K562 (cell line): ENCODE measurements at regions not wholly inside any gene's neighbourhood (a gene's known extent, or its start where the extent isn't known, plus 50 kb on each side); places are given as distances from the start of the nearest gene placed in this dataset.
A peak's percentile ranks its signal among the peaks of the same experiment; 100 is the strongest.

Experiments used
- ATAC-seq: fragments of 200-7000 bp; cut with Tn5 transposase; 3 replicates; pipeline ENCODE4 v1.9.1; 2020; ENCODE audit warnings: moderate library complexity
- BruUV-seq: library from RNA; stranded (reverse); fragments of 400-500 nt; replicated peaks from 2 replicates; lab custom pipeline; 2021; lab: Mats Ljungman, UMichigan
- CTCF ChIA-PET: fragments of 300-600 bp; formaldehyde crosslinking; extraction: SDS; loops from one replicate; lab custom pipeline; 2021; ENCODE audit warnings: low intra/inter-chr PET ratio; lab: Yijun Ruan, JAX
- POLR2A ChIA-PET: fragments of 300-600, 350-650 bp; sonication (Branson Sonifier 250); formaldehyde crosslinking; extraction: SDS; loops from one replicate; lab custom pipeline; 2021; ENCODE audit warnings: antibody characterized with exemption, inconsistent platforms; lab: Yijun Ruan, JAX
- DNase-seq, 4 experiments: peaks; one replicate each; pipeline versions ENCODE4 v3.0.0 to v3.0.0-alpha.2; 2011 to 2018; ENCODE audit warnings: low spot score in 3 of 4, mixed read lengths in 3 of 4; ENCODE audit errors: extremely low read depth in 1 of 4
- FAIRE-seq: peaks from 2 replicates; lab custom pipeline; 2011; peaks lifted over from hg19 to GRCh38; lab: Jason Lieb, UNC
- H2AFZ ChIP-seq: 2 replicates; pipeline ENCODE4 v1.6.0; 2011; ENCODE audit warnings: low read depth, low read length, control low read depth, inconsistent platforms
- H3K27ac ChIP-seq: fragments of 200-600 bp; 3 replicates; pipeline ENCODE4 v1.8.0; 2011; ENCODE audit warnings: low read depth, mild to moderate bottlenecking, control low read depth, inconsistent platforms, low read length, moderate library complexity, mixed read lengths; ENCODE audit errors: extremely low read depth
- H3K27me3 ChIP-seq, 2 experiments: fragments of 300-600 bp in 1 of 2; 2 replicates in 1 of 2; 3 replicates in 1 of 2; pipeline versions ENCODE4 v1.6.0 to v1.8.0; 2011; ENCODE audit warnings: inconsistent platforms in 2 of 2, low read length in 2 of 2, mild to moderate bottlenecking in 1 of 2, mixed read lengths in 1 of 2, moderate library complexity in 1 of 2; ENCODE audit not compliant: control insufficient read depth in 2 of 2, insufficient read depth in 2 of 2
- H3K36me3 ChIP-seq: fragments of 300-600 bp; 3 replicates; pipeline ENCODE4 v1.8.0; 2011; ENCODE audit warnings: mild to moderate bottlenecking, low read length, inconsistent platforms; ENCODE audit not compliant: control insufficient read depth, insufficient read depth
- H3K4me1 ChIP-seq, 2 experiments: fragments of 200-600 bp in 1 of 2; replicated peaks in 1 of 2; 2 replicates in 1 of 2; 3 replicates in 1 of 2; pipeline versions ENCODE4 v1.5.1 to v1.8.0; 2011; ENCODE audit warnings: inconsistent platforms in 2 of 2, low read length in 2 of 2, mild to moderate bottlenecking in 1 of 2, mixed read lengths in 1 of 2, moderate library complexity in 1 of 2; ENCODE audit not compliant: control insufficient read depth in 2 of 2, insufficient read depth in 2 of 2
- H3K4me2 ChIP-seq: 2 replicates; pipeline ENCODE4 v1.6.1; 2011; ENCODE audit warnings: low read length, control low read depth, inconsistent platforms, mixed read lengths; ENCODE audit not compliant: insufficient read depth
- H3K4me3 ChIP-seq: fragments of 200-600 bp; sonication (generic), shearing (Covaris generic); 2 replicates; pipeline ENCODE4 v1.5.1; 2016; ENCODE audit warnings: control low read depth, inconsistent platforms
- H3K79me2 ChIP-seq: fragments of 200-600 bp; 3 replicates; pipeline ENCODE4 v1.8.0; 2011; ENCODE audit warnings: low read length, inconsistent platforms; ENCODE audit not compliant: control insufficient read depth, insufficient read depth
- H3K9ac ChIP-seq, 2 experiments: 2 replicates each; pipeline versions ENCODE4 v1.6.0 to v1.6.1; 2011; ENCODE audit warnings: low read depth in 2 of 2, low read length in 2 of 2, control low read depth in 1 of 2, inconsistent platforms in 1 of 2, mild to moderate bottlenecking in 1 of 2, mixed read lengths in 1 of 2; ENCODE audit not compliant: insufficient read depth in 1 of 2
- H3K9me1 ChIP-seq: one replicate; pipeline ENCODE4 v1.6.0; 2011; ENCODE audit warnings: inconsistent platforms, mild to moderate bottlenecking, low read length, moderate library complexity; ENCODE audit not compliant: control insufficient read depth, insufficient read depth
- H3K9me3 ChIP-seq: replicated peaks from 2 replicates; pipeline ENCODE4 v1.5.1; 2011; ENCODE audit warnings: low read depth, low read length, inconsistent platforms; ENCODE audit not compliant: control insufficient read depth, insufficient read depth
- H4K20me1 ChIP-seq: replicated peaks from 2 replicates; pipeline ENCODE4 v1.6.1; 2011; ENCODE audit warnings: low read length, inconsistent platforms, mixed read lengths; ENCODE audit not compliant: control insufficient read depth, insufficient read depth
- DIDO1 ChIP-seq: fragments of 450-650 bp; IDR thresholded peaks from 2 replicates; pipeline ENCODE4 v1.6.1; 2016; ENCODE audit warnings: low read depth, missing biosample characterization, missing genetic modification characterization
- HBP1 ChIP-seq: fragments of 450-650 bp; formaldehyde crosslinking; IDR thresholded peaks from 2 replicates; pipeline ENCODE4 v1.4.0; 2022; ENCODE audit warnings: missing genetic modification characterization
- ZNF253 ChIP-seq: fragments of 250-450 bp; sonication (Bioruptor Pico); conservative IDR thresholded peaks from 2 replicates; pipeline ENCODE4 v1.6.1; 2021; ENCODE audit warnings: mild to moderate bottlenecking
- WGBS: fragments of 100-300 bp; shearing (Covaris generic); methylation state at CpG from one replicate; pipeline ENCODE4 v1.1.6; 2016; ENCODE audit warnings: low coverage, mixed read lengths; ENCODE audit not compliant: insufficient coverage; ENCODE audit errors: missing lambda C conversion rate; 5-methylcytosine and 5-hydroxymethylcytosine counted together
- in situ Hi-C: fragments of 300-500 bp; cut with MboI; formaldehyde crosslinking; loops from 4 replicates; pipeline ENCODE4 v1.15.0; 2018; ENCODE audit warnings: inconsistent platforms, mixed read lengths
- intact Hi-C: fragments of 100-400 bp; cut with micrococcal nuclease; formaldehyde crosslinking; loops from 2 replicates; pipeline ENCODE4 v1.14.2; 2022
- TF ChIP-seq, protein P1 (sequence below): IDR thresholded peaks from 2 replicates; pipeline ENCODE4 v1.6.1; 2016; ENCODE audit warnings: missing genetic modification characterization, missing compliant biosample characterization

- Histone ChIP-seq H2AFZ (no peak overlapping the region), H3K9me3 (no peaks in the 10 kb centered on the region), H3K9me1 (no peaks in the 10 kb centered on the region), H3K27ac (no peak overlapping the region), H3K36me3 (no peaks in the 10 kb centered on the region), H3K9ac (no peak overlapping the region), H3K27me3 (peaks cover 0 to 26% of the 10 kb centered on the region in 2 experiments; a peak in 3 of 5 replicates), H3K4me1 (no peaks in the 10 kb centered on the region), H3K4me2 (no peak overlapping the region), H4K20me1 (no peaks in the 10 kb centered on the region), H3K79me2 (no peaks in the 10 kb centered on the region), H3K4me3 (no peak overlapping the region)
- ChIA-PET POLR2A (interaction anchor here (0.7 to 1.6 kb wide), 2 partner anchors 8 to 15 kb away, joined by 3 to 4 read pairs; no protein-coding TSS in a partner anchor), CTCF (no interaction called here)
- intact Hi-C loops (no loop called here), in situ Hi-C loops (no loop called here)
- ATAC-seq (no peak), DNase-seq (no peak), FAIRE-seq (no peak)
- WGBS = 0% methylated on average over 5 of the region's 7 CpGs
- TF ChIP-seq HBP1 (0 out of 2 replicates have a peak, but pooled peaks have one; percentile 28), ZNF253 (no peak), DIDO1 (tag) (0 out of 2 replicates have a peak, but pooled peaks have one; percentile 19)
- TF ChIP-seq, protein P1, sequence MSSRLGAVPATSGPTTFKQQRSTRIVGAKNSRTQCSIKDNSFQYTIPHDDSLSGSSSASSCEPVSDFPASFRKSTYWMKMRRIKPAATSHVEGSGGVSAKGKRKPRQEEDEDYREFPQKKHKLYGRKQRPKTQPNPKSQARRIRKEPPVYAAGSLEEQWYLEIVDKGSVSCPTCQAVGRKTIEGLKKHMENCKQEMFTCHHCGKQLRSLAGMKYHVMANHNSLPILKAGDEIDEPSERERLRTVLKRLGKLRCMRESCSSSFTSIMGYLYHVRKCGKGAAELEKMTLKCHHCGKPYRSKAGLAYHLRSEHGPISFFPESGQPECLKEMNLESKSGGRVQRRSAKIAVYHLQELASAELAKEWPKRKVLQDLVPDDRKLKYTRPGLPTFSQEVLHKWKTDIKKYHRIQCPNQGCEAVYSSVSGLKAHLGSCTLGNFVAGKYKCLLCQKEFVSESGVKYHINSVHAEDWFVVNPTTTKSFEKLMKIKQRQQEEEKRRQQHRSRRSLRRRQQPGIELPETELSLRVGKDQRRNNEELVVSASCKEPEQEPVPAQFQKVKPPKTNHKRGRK (tag) = peak; percentile 74
- no TSS peak for BruUV-seq
These were observed 50.1 kb upstream of the BCL6 start for GRCh38 chr3:187795207-187795960.
